Activated effector memory CD4-positive, alpha-beta T cell treated with Interleukin-2 at 50 U/mL for 16 hours (primary cell): ENCODE measurements at regions not wholly inside any gene's neighbourhood (a gene's known extent, or its start where the extent isn't known, plus 50 kb on each side); places are given as distances from the start of the nearest gene placed in this dataset.

Experiments used
- DNase-seq: peaks from one replicate; pipeline ENCODE4 v3.0.0-alpha.2; 2020

DNA sequence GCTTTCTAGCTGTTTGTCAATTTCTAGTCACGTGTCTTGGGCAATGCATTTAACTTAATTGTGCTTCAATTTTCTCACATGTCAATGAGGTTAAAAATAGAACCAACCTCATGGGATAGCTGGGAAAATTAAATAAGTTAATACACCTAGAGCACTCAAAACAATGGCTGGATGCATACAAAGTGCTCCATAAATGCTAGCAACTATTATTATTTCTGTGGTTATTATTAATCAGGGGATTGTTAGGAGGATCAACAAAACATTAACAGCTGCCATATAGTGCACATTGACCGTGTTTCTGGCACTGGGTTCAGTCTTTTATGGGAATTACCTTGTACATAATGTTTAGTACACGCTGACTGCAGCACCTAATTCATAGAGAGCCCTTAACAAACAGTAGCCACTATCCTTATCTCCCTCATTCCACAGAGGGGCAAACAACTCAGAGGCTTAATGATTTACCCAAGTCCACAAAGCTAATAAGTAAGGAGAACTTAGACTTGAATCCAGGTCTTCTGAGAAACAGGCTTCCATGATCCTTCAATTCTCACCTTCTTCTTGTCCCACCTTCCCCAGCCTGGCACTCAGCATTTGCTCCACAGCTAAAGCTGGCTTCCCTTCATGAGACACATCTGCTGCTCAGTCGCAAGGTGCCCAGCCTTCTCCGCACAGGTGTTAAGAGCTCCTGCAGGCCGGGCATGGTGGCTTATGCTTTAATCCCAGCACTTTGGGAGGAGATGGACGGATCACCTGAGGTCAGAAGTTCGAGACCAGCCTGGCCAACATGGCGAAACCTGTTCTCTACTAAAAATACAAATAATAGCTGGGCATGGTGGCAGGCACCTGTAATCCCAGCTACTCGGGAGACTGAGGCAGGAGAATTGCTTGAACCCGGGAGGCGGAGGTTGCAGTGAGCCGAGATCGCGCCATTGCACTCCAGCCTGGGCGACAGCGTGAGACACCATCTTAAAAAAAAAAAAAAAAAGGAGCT lies 137.4 kb upstream of the ABCA1 start:
- DNase-seq: no peak

DNA sequence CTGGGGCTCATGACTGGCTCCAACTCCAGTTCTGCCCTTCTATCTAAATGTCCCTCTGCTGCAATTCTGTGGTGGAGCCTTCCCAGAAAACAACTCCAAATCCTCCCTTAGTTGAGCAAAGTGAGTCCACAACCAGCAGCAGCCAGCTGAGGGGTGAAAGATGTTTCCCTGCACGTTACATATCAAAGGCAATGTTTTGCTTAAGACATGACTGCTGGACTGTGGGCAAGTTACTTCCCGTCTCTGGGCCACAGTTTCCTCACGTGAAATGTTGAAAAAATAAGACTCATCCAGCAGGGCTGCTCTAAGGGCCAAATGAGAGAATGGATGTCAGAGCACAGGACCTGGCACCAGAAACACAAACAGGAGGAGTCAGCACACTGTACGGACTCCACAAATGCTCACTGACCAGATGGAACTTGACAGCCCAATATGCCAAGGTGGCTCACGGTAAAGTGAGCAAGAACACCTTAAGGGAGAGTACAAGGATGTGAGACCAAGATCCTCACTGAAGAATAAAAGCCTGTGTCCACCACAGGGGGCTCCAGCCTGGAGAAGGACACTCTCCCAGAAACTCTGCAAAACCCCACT lies 138.4 kb upstream of the ABCA1 start:
- no peak for DNase-seq

DNA sequence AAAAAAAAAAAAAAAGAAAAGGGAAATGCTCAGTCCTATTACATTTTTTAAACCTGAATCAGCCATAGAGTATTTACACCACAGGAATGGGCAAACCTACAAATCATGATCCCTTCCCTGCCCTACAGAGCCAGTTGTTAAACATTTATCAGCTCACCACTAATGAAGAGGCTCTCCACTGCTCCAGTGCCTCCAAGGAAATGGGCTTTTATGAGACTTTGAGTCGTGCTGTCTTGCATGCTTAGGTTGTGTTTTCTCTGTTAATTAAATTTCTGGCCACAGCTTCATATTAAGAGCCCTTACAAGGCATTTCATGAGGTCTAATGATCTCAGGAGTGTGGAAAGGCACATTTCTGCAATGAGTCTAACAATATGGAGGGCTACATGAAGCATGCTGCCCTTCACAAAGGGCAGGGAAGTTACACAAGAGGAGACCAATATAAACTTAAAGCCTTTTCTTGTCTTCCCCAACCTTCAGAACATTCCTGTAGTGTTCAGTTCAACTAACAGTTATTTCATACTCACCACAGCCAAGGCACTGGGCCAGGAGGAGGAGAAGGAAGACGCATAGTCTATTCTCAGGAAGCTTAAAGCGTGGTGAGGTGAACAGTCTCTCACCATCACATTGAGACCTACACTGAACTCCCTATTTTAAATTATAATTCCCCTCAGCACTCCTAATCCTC lies 140.1 kb upstream of the ABCA1 start:
- DNase-seq: no peak

DNA sequence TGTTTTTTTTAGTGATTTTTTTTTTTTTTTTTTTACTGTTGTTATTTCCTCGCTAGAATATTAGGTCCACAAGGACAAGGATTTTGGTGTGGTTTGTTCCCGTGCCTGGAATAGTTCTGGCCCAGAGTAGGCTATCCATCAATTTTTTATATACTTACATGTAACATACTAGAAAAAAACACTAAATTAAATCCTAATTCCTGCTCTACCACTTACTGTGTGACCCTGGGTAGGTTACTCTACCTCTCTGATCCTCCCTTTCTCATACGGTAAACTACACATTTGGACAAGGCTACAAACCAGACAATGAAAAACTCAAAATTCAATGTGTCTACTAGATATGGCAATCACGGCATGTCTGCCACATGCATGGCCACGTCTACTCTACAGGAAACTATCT lies 141.3 kb upstream of the ABCA1 start:
- no peak for DNase-seq

DNA sequence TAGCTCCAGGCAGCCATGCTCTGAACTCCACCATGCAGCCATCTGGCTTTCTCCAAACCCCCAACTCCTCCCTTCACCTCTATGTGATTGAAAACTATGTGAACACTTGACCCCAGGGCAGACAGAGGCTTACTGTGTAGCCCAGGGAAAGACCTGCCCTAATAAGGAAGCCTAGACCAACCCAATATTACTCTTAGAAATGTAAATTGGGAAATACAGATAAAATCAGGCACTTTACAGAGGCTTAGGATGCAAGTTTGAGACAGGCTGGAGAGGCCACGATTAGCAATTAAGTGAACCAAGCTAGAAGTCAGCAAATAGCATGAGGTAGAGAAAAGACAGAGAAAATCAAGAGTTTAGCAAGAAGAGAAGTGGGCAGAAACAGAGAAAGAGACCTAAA lies 141.7 kb upstream of the ABCA1 start:
- no peak for DNase-seq

DNA sequence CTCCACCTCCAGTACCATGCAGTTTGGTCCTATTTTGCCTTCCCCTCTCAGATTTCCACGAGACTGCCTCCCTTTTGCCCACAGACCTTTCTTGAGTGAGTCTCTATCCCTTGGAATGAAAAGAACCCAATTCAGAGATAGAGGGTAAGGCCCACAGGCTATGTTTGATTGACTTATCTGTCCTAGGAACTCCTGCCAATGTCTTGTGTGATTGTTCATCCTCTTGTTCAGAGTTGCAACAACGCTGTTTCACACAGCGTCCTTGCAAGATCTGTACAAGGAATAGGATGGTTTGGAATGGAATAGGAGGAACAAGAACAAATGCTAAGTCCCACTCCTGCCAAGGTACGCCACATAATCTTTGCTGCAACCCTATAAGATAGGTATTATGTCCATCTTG lies 142.2 kb upstream of the ABCA1 start:
- no peak for DNase-seq

DNA sequence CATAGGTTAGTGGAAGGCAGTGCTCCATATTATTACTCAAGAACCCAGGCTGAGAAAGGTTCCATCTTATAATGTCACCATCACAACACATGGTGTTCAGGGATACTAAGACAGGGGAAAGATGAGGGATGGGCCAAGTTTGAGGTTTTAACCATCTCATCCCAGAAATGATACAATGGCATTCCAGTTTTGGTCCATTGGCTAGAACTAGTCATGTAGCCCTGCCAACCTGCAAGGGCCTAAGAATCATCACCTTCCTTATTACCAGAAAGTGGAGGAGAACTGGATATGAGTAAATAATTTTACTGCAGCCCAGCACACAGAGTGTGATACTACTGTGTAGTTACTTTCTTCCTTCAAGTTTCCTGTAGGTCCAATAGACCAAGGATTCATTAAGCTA lies 144.5 kb upstream of the ABCA1 start:
- DNase-seq: no peak

DNA sequence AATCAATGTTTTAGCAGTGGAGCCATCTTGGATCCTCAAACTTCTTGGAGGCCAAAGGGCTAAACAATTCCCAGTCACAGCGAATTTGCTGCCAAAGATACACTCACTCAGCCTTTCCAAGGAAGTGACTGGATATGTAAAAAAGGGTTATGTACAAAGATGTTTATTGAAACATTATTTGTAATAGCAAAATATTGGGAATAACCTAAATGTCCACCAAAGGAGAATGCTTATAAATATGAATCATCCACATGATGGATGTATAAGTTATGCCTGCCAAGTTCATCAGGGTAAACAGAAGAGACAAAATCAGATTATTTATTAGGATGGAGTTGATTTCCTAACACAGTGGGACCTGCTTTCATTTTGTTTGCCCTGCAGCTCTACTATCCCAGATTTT lies 145.2 kb upstream of the ABCA1 start:
- DNase-seq: no peak

DNA sequence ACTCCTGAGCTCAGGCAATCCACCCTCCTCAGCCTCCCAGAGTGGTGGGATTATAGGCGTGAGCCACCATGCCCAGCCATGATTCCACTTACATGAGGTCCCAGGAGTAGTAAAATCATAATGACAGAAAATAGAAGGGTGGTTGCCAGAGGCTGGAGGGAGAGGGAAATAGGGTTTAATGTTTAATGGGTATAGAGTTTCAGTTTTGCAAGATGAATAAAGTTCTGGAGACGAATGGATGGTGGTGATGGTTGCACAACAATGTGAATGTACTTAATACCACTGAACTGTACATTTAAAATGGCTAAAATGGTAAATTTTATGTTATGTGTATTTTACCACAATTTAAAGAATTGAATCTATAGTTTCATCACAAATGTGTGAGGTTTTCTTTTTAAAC lies 146.5 kb upstream of the ABCA1 start:
- DNase-seq: no peak

DNA sequence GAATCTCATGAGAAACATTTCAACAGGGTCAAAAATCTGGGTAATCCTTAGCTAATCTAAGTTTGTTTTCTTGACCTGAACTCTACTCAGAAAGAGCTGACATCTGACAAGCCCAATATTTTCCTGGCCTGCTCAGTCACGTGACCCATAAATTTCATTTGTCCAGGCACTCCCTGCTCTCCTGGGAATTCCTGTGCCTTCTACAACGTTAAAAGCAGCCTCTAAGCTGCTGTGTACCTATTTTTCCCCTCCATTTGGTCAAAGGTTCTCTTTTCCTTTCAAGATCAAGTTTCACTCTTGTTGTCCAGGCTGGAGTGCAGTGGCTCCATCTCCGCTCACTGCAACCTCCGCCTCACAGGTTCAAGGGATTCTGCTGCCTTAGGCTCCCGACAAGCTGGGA lies 148.8 kb upstream of the ABCA1 start:
- no peak for DNase-seq

DNA sequence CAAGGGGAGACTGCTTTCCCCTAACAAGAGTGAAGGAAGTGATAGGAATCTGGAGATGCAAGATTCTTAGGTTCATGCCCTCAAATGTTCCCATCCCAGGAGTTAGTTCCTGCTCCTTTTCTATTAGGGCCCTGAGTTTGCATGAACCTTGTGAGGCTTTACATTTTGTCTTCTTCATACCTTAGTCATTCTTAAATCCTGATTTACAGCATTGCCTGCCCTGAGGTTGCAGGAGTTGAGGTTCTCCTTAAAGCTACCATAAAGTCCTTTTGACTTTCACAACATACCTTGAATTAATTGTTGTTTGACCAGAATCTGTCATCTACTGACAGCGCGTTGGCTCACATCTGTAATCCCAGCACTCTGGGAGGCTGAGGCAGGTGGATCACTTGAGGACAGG lies 151.5 kb upstream of the ABCA1 start:
- no peak for DNase-seq

DNA sequence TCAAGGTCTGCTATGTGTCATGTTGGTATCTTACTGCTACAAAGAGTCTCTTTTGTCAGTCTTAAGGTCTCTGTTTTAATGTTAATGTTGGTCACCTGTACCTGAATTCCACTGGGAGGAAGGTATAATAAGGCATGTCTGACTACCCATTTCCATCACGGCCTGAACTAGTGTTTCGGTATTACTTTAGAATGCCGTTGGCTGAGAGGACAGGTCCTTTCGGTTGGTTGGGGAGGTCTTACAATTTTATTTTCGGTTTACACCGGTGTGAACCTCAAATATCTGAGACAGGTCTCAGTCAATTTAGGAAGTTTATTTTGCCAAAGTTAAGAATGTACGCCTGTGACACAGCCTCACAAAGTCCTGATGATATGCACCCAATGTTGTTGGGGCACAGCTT lies 154.9 kb upstream of the ABCA1 start:
- DNase-seq: no peak

DNA sequence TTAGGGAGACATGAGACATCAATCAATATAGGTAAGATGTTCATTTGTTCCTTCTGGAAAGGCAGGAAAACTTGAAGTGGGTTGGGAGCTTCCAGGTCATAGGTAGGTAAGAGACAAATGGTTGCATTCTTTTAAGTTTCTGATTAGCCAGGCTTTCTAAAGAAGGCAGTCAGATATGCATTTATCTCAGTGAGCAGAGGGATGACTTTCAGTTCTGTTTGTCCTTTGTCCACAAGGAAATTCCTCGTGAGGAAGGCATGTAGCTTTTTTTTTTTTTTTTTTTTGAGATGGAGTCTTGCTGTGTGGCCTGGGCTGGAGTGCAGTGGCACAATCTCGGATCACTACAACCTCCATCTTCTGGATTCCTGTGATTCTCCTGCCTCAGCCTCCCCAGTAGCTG lies 155.3 kb upstream of the ABCA1 start:
- no peak for DNase-seq

DNA sequence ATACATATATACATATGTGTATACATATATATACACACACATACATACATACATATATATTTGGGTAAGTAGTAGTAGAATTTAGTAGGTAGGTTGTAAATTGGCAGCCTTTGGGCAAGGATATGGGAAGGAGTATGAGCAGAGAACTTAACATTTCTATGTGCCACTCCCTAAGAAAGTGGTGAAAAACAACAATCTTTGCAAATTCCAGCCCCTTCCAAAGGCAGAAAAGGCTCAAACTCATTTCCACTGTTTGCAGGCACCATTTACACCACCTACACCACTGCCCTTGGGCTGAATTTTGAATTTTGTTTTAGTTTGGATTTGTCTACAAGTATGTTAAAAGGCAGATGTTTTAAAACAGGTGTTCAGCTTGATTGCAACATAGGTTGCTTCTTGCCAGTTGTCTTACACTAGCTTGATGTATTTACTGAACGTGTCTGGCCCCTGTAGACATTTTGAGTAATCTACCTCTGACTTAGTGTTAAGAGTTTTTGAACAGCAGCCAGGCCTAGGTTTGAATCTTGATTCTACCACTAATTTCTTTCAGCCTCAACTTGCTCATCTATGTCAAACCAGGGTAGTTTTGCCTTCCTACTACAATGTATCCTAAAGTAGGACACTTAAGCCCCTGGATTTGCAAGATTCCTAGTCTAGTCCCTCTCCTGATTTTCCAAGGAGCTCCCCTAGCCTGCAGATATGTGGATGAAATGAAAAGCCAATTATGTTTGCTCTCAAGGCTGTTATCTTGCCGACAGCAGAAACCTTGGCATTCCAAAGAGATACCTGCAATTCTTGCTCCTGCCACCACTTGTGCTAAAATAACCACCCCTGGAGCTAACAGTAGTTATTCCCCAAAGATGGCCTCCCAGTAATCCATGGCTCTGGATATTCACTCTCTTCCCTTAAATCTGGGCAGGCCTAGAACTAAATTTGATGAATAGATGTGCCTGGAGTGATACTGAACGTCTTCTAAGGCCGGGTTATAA lies 156.2 kb upstream of the SLC44A1 start:
- DNase-seq: no peak

DNA sequence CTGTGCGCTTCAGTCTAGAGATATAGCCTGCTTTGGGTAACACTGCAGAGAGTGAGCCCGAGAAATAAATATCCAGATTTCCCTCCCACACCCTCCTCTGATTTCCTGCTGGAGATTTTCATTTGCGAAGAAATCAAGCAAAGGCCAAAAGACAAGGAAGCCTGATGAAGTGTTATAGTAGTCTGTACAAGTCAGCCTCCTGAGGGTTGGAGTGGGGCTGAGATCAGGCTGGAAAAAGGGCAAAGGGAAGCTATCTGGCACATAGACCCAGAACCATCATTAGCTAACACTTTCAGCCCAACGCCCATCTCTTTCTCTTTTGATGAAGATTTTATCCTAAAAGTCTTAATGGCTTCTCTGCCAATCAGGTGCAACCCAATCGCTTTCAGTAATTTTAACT lies 154.6 kb upstream of the SLC44A1 start:
- DNase-seq: no peak

DNA sequence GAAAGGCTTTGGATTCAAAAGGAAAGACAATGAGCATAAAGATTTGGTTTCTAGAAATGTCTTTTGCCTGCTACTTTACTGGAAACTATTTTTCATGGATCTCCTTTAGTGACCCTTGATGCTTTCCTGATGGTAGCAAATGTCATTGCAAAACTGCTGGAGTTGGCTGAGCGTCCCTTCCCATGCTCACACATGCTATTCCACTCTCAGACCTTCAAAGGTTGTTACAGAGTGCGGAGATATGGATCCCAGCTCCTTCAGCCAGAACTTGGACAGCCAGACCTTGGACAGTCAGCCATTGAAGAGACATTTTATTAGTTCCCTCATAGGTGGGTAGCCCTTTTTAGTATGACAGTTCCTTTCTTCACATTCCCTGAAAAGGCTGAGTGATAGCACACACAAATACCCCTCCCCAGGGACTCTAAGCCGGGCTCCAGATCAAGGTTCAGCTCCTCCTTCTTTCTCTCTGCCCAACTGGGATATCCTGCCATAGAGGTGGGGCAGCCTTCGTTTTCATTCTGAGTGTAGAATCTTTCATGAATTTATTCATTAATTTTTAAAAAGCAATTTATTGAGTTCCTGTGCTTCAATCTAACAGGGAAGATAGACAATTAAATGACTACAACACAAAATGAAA lies 153.3 kb upstream of the SLC44A1 start:
- DNase-seq: no peak

DNA sequence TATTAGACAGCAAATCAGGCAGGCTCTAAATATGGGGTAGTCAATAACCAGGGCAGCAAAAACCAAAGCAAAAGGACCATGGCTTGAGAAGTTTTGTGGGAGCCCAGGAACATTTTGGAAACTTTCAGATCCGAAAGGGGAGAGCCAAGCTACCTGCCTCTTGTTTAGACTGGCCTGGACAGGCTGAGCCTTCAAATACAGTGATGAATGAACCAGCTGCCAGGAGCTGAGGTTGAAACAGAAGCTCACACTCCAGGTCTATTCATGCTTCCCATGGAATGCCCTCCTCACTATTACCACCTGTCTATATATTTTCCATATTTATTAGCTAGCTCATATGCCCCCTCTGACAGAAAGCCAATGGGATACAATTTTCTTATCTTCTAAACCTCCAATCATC lies 150.8 kb upstream of the SLC44A1 start:
- no peak for DNase-seq

DNA sequence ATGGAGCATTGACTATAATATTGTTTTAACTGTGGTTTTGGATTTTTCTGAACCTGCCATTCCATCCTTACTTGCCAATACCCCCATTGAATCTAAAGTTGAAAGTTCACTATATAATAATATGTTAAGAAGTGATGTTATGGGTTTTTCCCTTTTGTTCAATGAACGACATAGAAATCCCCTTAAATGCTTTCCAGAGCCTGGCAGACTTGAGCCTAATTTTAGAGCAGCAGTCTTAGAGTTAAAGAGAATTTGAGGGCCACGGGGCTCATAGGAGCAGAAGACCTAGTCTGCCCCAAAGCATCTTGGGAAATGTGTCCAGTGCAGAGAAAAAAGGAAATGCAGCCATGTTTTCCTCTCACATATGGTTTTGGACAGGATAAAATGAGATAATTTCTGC lies 146.1 kb upstream of the SLC44A1 start:
- DNase-seq: no peak

DNA sequence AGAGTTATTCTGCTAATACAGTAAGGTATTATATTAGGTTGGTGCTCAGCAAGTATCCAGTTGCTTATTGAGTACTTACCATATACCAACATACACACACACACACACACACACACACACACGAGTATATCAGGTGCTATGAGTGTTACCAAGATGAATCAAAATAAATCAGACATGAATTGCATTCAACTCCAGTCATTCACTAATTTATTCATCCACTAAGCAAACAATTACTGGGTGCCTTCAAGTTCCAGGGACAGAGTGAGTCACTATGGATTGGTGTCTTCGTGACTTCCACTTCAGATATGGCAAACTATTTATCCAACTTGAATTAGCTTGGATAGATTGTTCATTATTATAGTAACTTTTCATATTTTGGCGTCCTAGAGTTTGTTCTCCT lies 140.7 kb upstream of the SLC44A1 start:
- DNase-seq: no peak

DNA sequence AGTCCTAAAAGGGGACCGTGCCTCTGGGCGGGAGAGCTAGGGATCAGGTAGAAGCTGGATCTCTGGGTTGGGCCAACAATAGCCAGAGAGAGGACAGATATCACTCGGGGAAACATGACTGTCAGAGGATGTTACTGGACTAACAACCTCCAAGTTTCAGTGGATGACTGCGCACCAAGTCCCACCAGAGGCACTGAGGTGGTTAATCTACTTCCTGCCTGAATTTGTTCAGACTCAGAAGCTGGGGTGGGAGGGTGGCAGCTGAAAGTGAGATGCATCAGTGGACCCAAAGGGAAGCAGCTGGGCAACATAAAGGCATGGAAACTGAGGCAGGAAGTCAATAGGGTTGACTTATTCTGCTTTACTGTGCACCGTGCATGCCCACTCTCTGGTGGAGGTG lies 130.1 kb upstream of the SLC44A1 start:
- no peak for DNase-seq

DNA sequence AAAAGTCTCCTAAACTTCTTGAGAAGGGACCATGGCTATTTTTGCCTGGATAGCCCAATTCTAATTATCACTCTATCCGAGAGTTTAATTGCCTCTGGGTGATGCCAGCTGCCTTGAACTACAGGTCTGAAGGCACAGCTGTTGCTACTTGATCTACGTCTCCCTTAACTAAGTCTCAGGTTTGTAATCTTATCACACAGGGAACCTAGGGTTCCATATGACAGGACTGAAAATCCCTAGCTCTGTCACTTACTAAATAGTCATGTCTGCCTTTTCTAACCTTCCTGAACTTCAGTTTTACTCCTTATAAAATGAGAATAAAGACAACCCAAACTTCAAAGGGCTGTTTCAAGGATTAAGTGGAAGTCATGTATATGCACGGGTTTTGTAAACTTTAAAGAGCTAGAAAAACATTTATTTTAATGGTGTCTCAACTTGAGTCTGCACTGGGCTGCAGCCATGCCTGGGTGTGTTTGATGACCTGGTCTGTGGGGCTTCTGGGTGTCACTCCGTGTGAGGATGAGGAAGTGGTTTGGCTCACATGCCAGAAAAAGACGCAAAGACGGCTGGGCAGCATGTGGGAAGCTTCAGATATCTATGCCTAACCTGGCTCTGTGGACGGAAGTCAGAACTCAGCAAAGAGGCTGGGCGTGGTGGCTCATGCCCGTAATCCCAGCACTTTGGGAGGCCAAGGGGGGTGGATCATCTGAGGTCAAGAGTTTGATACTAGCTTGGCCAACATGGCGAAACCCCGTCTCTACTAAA lies 129.3 kb upstream of the SLC44A1 start:
- DNase-seq: peak; percentile 12
